CD4-positive, alpha-beta memory T cell (primary cell): ENCODE measurements at regions not wholly inside any gene's neighbourhood (a gene's known extent, or its start where the extent isn't known, plus 50 kb on each side); places are given as distances from the start of the nearest gene placed in this dataset.

ENCODE experiments used
- CTCF ChIA-PET: fragments of 350-600 bp; sonication (Branson Sonifier 250); formaldehyde crosslinking; loops from one replicate; lab custom pipeline; 2021; ENCODE audit warnings: inconsistent platforms; ENCODE audit not compliant: partially characterized antibody; lab: Charles Lee
- POLR2A ChIA-PET: fragments of 350-600 bp; sonication (Branson Sonifier 250); formaldehyde crosslinking; loops from one replicate; lab custom pipeline; 2021; ENCODE audit not compliant: partially characterized antibody; lab: Charles Lee
- DNase-seq, 5 donors: peaks; one replicate each; pipeline versions ENCODE4 v3.0.0 to v3.0.0-alpha.2; 2020 to 2022; ENCODE audit warnings: mixed read lengths in 1 of 5
- H3K27ac ChIP-seq: one replicate; pipeline ENCODE4 v1.7.0; 2013; ENCODE audit warnings: low read depth, low read length
- H3K27me3 ChIP-seq: 2 replicates; pipeline ENCODE4 v1.7.0; 2013; ENCODE audit warnings: mild to moderate bottlenecking, low read length, moderate library complexity; ENCODE audit not compliant: insufficient read depth
- H3K36me3 ChIP-seq: 2 replicates; pipeline ENCODE4 v1.7.0; 2013; ENCODE audit warnings: mild to moderate bottlenecking, low read length, moderate library complexity; ENCODE audit not compliant: insufficient read depth
- H3K4me1 ChIP-seq: 2 replicates; pipeline ENCODE4 v1.7.0; 2013; ENCODE audit warnings: mild to moderate bottlenecking, low read length, moderate library complexity; ENCODE audit not compliant: insufficient read depth
- H3K4me3 ChIP-seq, 2 donors: one replicate each; pipeline ENCODE4 v1.7.0; 2013; ENCODE audit warnings: low read length in 2 of 2, mild to moderate bottlenecking in 1 of 2
- H3K9me3 ChIP-seq, 2 donors: one replicate each; pipeline ENCODE4 v1.7.0; 2013; ENCODE audit warnings: low read length in 2 of 2, control low read depth in 1 of 2; ENCODE audit not compliant: control insufficient read depth in 1 of 2
- H3K27ac Mint-ChIP-seq, 7 donors: one replicate each; pipeline ENCODE4 v1.8.0; 2020 to 2021; ENCODE audit warnings: mixed read lengths in 7 of 7, mild to moderate bottlenecking in 6 of 7, inconsistent platforms in 3 of 7, moderate library complexity in 3 of 7
- H3K27me3 Mint-ChIP-seq, 2 donors: one replicate each; pipeline ENCODE4 v1.8.0; 2020 to 2021; ENCODE audit warnings: mixed read lengths in 2 of 2
- H3K36me3 Mint-ChIP-seq, 2 donors: one replicate each; pipeline ENCODE4 v1.8.0; 2020 to 2021; ENCODE audit warnings: mixed read lengths in 2 of 2, inconsistent platforms in 1 of 2, mild to moderate bottlenecking in 1 of 2
- H3K4me1 Mint-ChIP-seq, 4 donors: one replicate each; pipeline ENCODE4 v1.8.0; 2020 to 2021; ENCODE audit warnings: mixed read lengths in 4 of 4, mild to moderate bottlenecking in 1 of 4
- H3K4me3 Mint-ChIP-seq, 8 donors: one replicate each; pipeline ENCODE4 v1.8.0; 2020 to 2021; ENCODE audit warnings: mixed read lengths in 8 of 8, mild to moderate bottlenecking in 7 of 8, moderate library complexity in 6 of 8, inconsistent platforms in 3 of 8
- H3K9me3 Mint-ChIP-seq, 8 donors: one replicate each; pipeline ENCODE4 v1.8.0; 2020 to 2021; ENCODE audit warnings: mixed read lengths in 8 of 8, mild to moderate bottlenecking in 5 of 8, inconsistent platforms in 3 of 8, moderate library complexity in 1 of 8
- intact Hi-C: fragments of 100-400 bp; cut with micrococcal nuclease; formaldehyde crosslinking; loops from one replicate; pipeline ENCODE4 v1.15.1; 2023

GRCh38 chr11:39678996-39679395 lies 1780.5 kb downstream of the LRRC4C start:
- no peaks in the 10 kb centered on the region for H3K36me3 ChIP-seq
- no peak overlapping the region for H3K4me3 ChIP-seq
- no peaks in the 10 kb centered on the region for H3K27me3 ChIP-seq
- no peaks in the 10 kb centered on the region for H3K9me3 ChIP-seq
- ChIA-PET CTCF (no interaction called here), POLR2A (no interaction called here)
- no peak for DNase-seq
- Mint-ChIP-seq H3K27me3 (no peaks in the 10 kb centered on the region), H3K4me3 (no peak overlapping the region), H3K27ac (no peak overlapping the region), H3K9me3 (peaks cover 0 to 20% (median 8%) of the 10 kb centered on the region in 8 donors), H3K4me1 (no peaks in the 10 kb centered on the region), H3K36me3 (no peaks in the 10 kb centered on the region)
- H3K27ac ChIP-seq: no peak overlapping the region
- intact Hi-C loops: no loop called here
- no peaks in the 10 kb centered on the region for H3K4me1 ChIP-seq

GRCh38 chr11:39675171-39675570 lies 1784.3 kb downstream of the LRRC4C start:
- H3K27ac ChIP-seq: no peak overlapping the region
- H3K27ac Mint-ChIP-seq: no peak overlapping the region
- ChIA-PET CTCF (no interaction called here), POLR2A (no interaction called here)
- H3K4me1 Mint-ChIP-seq: no peaks in the 10 kb centered on the region
- no peak for DNase-seq
- no peaks in the 10 kb centered on the region for H3K36me3 Mint-ChIP-seq
- H3K27me3 ChIP-seq: no peaks in the 10 kb centered on the region
- intact Hi-C loops: no loop called here
- H3K9me3 ChIP-seq: no peaks in the 10 kb centered on the region
- H3K4me3 Mint-ChIP-seq: no peak overlapping the region
- peaks cover 0 to 18% (median 4%) of the 10 kb centered on the region in 8 donors for H3K9me3 Mint-ChIP-seq
- no peak overlapping the region for H3K4me3 ChIP-seq
- no peaks in the 10 kb centered on the region for H3K4me1 ChIP-seq
- H3K36me3 ChIP-seq: no peaks in the 10 kb centered on the region
- no peaks in the 10 kb centered on the region for H3K27me3 Mint-ChIP-seq

- Histone ChIP-seq H3K4me3 (no peak overlapping the region), H3K27ac (no peak overlapping the region), H3K27me3 (no peaks in the 10 kb centered on the region), H3K36me3 (no peaks in the 10 kb centered on the region), H3K4me1 (no peaks in the 10 kb centered on the region), H3K9me3 (no peaks in the 10 kb centered on the region)
- peaks cover 0 to 16% (median 5%) of the 10 kb centered on the region in 8 donors for H3K9me3 Mint-ChIP-seq
- CTCF ChIA-PET: no interaction called here
- DNase-seq: no peak
- intact Hi-C loops: no loop called here
- H3K4me1 Mint-ChIP-seq: no peaks in the 10 kb centered on the region
- no peaks in the 10 kb centered on the region for H3K36me3 Mint-ChIP-seq
- H3K27me3 Mint-ChIP-seq: no peaks in the 10 kb centered on the region
- H3K27ac Mint-ChIP-seq: no peak overlapping the region
- H3K4me3 Mint-ChIP-seq: no peak overlapping the region
- POLR2A ChIA-PET: no interaction called here
Observed at GRCh38 chr11:39674761-39675160, 1784.7 kb downstream of the LRRC4C start.

GRCh38 chr11:39674024-39674423 lies 1785.4 kb downstream of the LRRC4C start:
- DNase-seq: no peak
- no peak overlapping the region for H3K4me3 Mint-ChIP-seq
- H3K36me3 Mint-ChIP-seq: no peaks in the 10 kb centered on the region
- Histone ChIP-seq H3K9me3 (no peaks in the 10 kb centered on the region), H3K4me1 (no peaks in the 10 kb centered on the region), H3K27ac (no peak overlapping the region), H3K36me3 (no peaks in the 10 kb centered on the region), H3K4me3 (no peak overlapping the region), H3K27me3 (no peaks in the 10 kb centered on the region)
- ChIA-PET CTCF (no interaction called here), POLR2A (no interaction called here)
- H3K9me3 Mint-ChIP-seq: peaks cover 0 to 16% (median 5%) of the 10 kb centered on the region in 8 donors
- H3K4me1 Mint-ChIP-seq: no peaks in the 10 kb centered on the region
- no peaks in the 10 kb centered on the region for H3K27me3 Mint-ChIP-seq
- intact Hi-C loops: no loop called here
- no peak overlapping the region for H3K27ac Mint-ChIP-seq

GRCh38 chr11:39668640-39669039 lies 1790.8 kb downstream of the LRRC4C start:
- Mint-ChIP-seq H3K4me3 (no peak overlapping the region), H3K27ac (no peak overlapping the region), H3K9me3 (peaks cover 0 to 28% (median 12%) of the 10 kb centered on the region in 8 donors), H3K4me1 (no peaks in the 10 kb centered on the region), H3K36me3 (no peaks in the 10 kb centered on the region), H3K27me3 (no peaks in the 10 kb centered on the region)
- no peaks in the 10 kb centered on the region for H3K36me3 ChIP-seq
- ChIA-PET CTCF (no interaction called here), POLR2A (no interaction called here)
- H3K9me3 ChIP-seq: no peaks in the 10 kb centered on the region
- no peak for DNase-seq
- no peak overlapping the region for H3K27ac ChIP-seq
- intact Hi-C loops: no loop called here
- H3K27me3 ChIP-seq: no peaks in the 10 kb centered on the region
- H3K4me1 ChIP-seq: no peaks in the 10 kb centered on the region
- H3K4me3 ChIP-seq: no peak overlapping the region

- Mint-ChIP-seq H3K27me3 (no peaks in the 10 kb centered on the region), H3K4me3 (no peak overlapping the region), H3K27ac (no peak overlapping the region), H3K4me1 (no peaks in the 10 kb centered on the region), H3K9me3 (peaks cover 0 to 34% (median 15%) of the 10 kb centered on the region in 8 donors), H3K36me3 (no peaks in the 10 kb centered on the region)
- ChIA-PET POLR2A (no interaction called here), CTCF (no interaction called here)
- no peak for DNase-seq
- H3K36me3 ChIP-seq: no peaks in the 10 kb centered on the region
- no peaks in the 10 kb centered on the region for H3K9me3 ChIP-seq
- H3K4me3 ChIP-seq: no peak overlapping the region
- no peaks in the 10 kb centered on the region for H3K4me1 ChIP-seq
- no peaks in the 10 kb centered on the region for H3K27me3 ChIP-seq
- intact Hi-C loops: no loop called here
- no peak overlapping the region for H3K27ac ChIP-seq
Observed at GRCh38 chr11:39664023-39664422, 1795.4 kb downstream of the LRRC4C start.

- H3K4me1 ChIP-seq: no peaks in the 10 kb centered on the region
- Mint-ChIP-seq H3K9me3 (peaks cover 0 to 29% (median 15%) of the 10 kb centered on the region in 8 donors), H3K27me3 (no peaks in the 10 kb centered on the region), H3K4me3 (no peak overlapping the region), H3K27ac (no peak overlapping the region), H3K4me1 (no peaks in the 10 kb centered on the region), H3K36me3 (no peaks in the 10 kb centered on the region)
- H3K27ac ChIP-seq: no peak overlapping the region
- intact Hi-C loops: no loop called here
- POLR2A ChIA-PET: no interaction called here
- H3K9me3 ChIP-seq: no peaks in the 10 kb centered on the region
- no peaks in the 10 kb centered on the region for H3K36me3 ChIP-seq
- H3K27me3 ChIP-seq: no peaks in the 10 kb centered on the region
- DNase-seq: no peak
- CTCF ChIA-PET: no interaction called here
- no peak overlapping the region for H3K4me3 ChIP-seq
Observed at GRCh38 chr11:39661890-39662289, 1797.6 kb downstream of the LRRC4C start.

- no peak overlapping the region for H3K4me3 Mint-ChIP-seq
- Histone ChIP-seq H3K4me1 (no peaks in the 10 kb centered on the region), H3K27ac (no peak overlapping the region), H3K36me3 (no peaks in the 10 kb centered on the region), H3K9me3 (no peaks in the 10 kb centered on the region), H3K4me3 (no peak overlapping the region), H3K27me3 (no peaks in the 10 kb centered on the region)
- intact Hi-C loops: no loop called here
- H3K9me3 Mint-ChIP-seq: peaks cover 0 to 20% (median 9%) of the 10 kb centered on the region in 8 donors
- H3K27me3 Mint-ChIP-seq: no peaks in the 10 kb centered on the region
- H3K36me3 Mint-ChIP-seq: no peaks in the 10 kb centered on the region
- CTCF ChIA-PET: no interaction called here
- no peak overlapping the region for H3K27ac Mint-ChIP-seq
- POLR2A ChIA-PET: no interaction called here
- no peaks in the 10 kb centered on the region for H3K4me1 Mint-ChIP-seq
- no peak for DNase-seq
Observed at GRCh38 chr11:39651857-39652461, 1807.5 kb downstream of the LRRC4C start.
